RWPE2 (cell line): ENCODE measurements at regions not wholly inside any gene's neighbourhood (a gene's known extent, or its start where the extent isn't known, plus 50 kb on each side); places are given as distances from the start of the nearest gene placed in this dataset.
A peak's percentile ranks its signal among the peaks of the same experiment; 100 is the strongest.

Experiments used
- ATAC-seq: fragments of 200-7000 bp; cut with Tn5 transposase; 3 replicates; pipeline ENCODE4 v1.9.1; 2021; ENCODE audit warnings: low read depth
- DNase-seq: peaks from one replicate; pipeline ENCODE4 v3.0.0-alpha.2; 2020; ENCODE audit warnings: low spot score
- H3K27ac ChIP-seq: fragments of 450-650 bp; 2 replicates; pipeline ENCODE4 v1.5.1; 2017; ENCODE audit warnings: mild to moderate bottlenecking; ENCODE audit not compliant: poor library complexity, severe bottlenecking
- H3K27me3 ChIP-seq: fragments of 250-450 bp; sonication (Bioruptor Pico); 2 replicates; pipeline ENCODE4 v1.5.1; 2021; ENCODE audit warnings: mild to moderate bottlenecking, moderate library complexity; ENCODE audit not compliant: insufficient read depth, poor library complexity, severe bottlenecking
- H3K36me3 ChIP-seq: fragments of 250-450 bp; sonication (Bioruptor Pico); 2 replicates; pipeline ENCODE4 v1.5.1; 2020; ENCODE audit warnings: low read depth, mild to moderate bottlenecking, moderate library complexity
- H3K4me1 ChIP-seq: fragments of 250-450 bp; sonication (Bioruptor Pico); 2 replicates; pipeline ENCODE4 v1.5.1; 2021; ENCODE audit warnings: mild to moderate bottlenecking, moderate library complexity; ENCODE audit not compliant: insufficient read depth, poor library complexity, severe bottlenecking
- H3K4me3 ChIP-seq: fragments of 250-450 bp; sonication (Bioruptor Pico); 2 replicates; pipeline ENCODE4 v1.5.1; 2021; ENCODE audit warnings: mild to moderate bottlenecking, moderate library complexity; ENCODE audit not compliant: severe bottlenecking
- H3K9me3 ChIP-seq: fragments of 250-450 bp; sonication (Bioruptor Pico); 2 replicates; pipeline ENCODE4 v1.5.1; 2021; ENCODE audit warnings: mild to moderate bottlenecking, moderate library complexity; ENCODE audit not compliant: severe bottlenecking
- CTCF ChIP-seq: fragments of 450-650 bp; IDR thresholded peaks from one replicate; pipeline ENCODE4 v1.5.1; 2017; ENCODE audit warnings: mild to moderate bottlenecking, moderate library complexity; ENCODE audit not compliant: poor library complexity, severe bottlenecking

- no peak overlapping the region for H3K27ac ChIP-seq
- ATAC-seq (no peak), DNase-seq (no peak)
- no peak overlapping the region for H3K4me3 ChIP-seq
- peaks cover 10% of the 10 kb centered on the region for H3K4me1 ChIP-seq
- no peak for TF ChIP-seq CTCF
- H3K27me3 ChIP-seq = no peaks in the 10 kb centered on the region
- no peaks in the 10 kb centered on the region for H3K9me3 ChIP-seq
- H3K36me3 ChIP-seq = no peaks in the 10 kb centered on the region
Observed at GRCh38 chr2:63658176-63658968, 69.6 kb downstream of the MDH1 start.

- H3K4me3 ChIP-seq = no peak overlapping the region
- ATAC-seq (no peak), DNase-seq (no peak)
- H3K27ac ChIP-seq = peak overlapping the region; percentile 49
- H3K4me1 ChIP-seq = peaks cover 10% of the 10 kb centered on the region
- no peaks in the 10 kb centered on the region for H3K27me3 ChIP-seq
- no peaks in the 10 kb centered on the region for H3K9me3 ChIP-seq
- H3K36me3 ChIP-seq = no peaks in the 10 kb centered on the region
- TF ChIP-seq CTCF = no peak
Observed at GRCh38 chr2:63660060-63660459, 71.3 kb downstream of the MDH1 start.

GRCh38 chr2:63661076-63661475 is 72.3 kb downstream of the MDH1 start:
- H3K27ac ChIP-seq = peak overlapping the region; percentile 49
- H3K4me3 ChIP-seq = no peak overlapping the region
- no peaks in the 10 kb centered on the region for H3K27me3 ChIP-seq
- TF ChIP-seq CTCF = no peak
- no peaks in the 10 kb centered on the region for H3K9me3 ChIP-seq
- ATAC-seq (peak; percentile 96), DNase-seq (no peak)
- no peaks in the 10 kb centered on the region for H3K36me3 ChIP-seq
- H3K4me1 ChIP-seq = peaks cover 10% of the 10 kb centered on the region

GRCh38 chr2:63662028-63662804 is 73.5 kb downstream of the MDH1 start:
- H3K9me3 ChIP-seq = no peaks in the 10 kb centered on the region
- TF ChIP-seq CTCF = no peak
- H3K4me3 ChIP-seq = no peak overlapping the region
- ATAC-seq (no peak), DNase-seq (no peak)
- no peaks in the 10 kb centered on the region for H3K27me3 ChIP-seq
- H3K4me1 ChIP-seq = peaks cover 10% of the 10 kb centered on the region
- no peaks in the 10 kb centered on the region for H3K36me3 ChIP-seq
- H3K27ac ChIP-seq = peak overlapping the region; percentile 49
